ENCODE measurements at regions not wholly inside any gene's neighbourhood (a gene's known extent, or its start where the extent isn't known, plus 50 kb on each side); places are given as distances from the start of the nearest gene placed in this dataset.

- TF ChIP-seq POLR2A (IDR thresholded peaks at IDR 0.05; ENCODE audit: low read depth, low read length) (no peak), TAF1 (IDR thresholded peaks at IDR 0.05; ENCODE audit: low read depth, low read length) (no peak), POLR2AphosphoS5 (IDR thresholded peaks at IDR 0.05; ENCODE audit: low read depth, low read length) (no peak)
Observed at GRCh38 chr12:58026897-58027891, 85.8 kb downstream of the ATP23 start.
